Adrenal gland (tissue), 5 donors: ENCODE measurements at regions not wholly inside any gene's neighbourhood (a gene's known extent, or its start where the extent isn't known, plus 50 kb on each side); places are given as distances from the start of the nearest gene placed in this dataset.

ENCODE experiments used
- CTCF ChIP-seq, 6 experiments: fragments of 450-650 bp in 4 of 6; fragments of 200-600 bp in 2 of 6; sonication (generic) in 1 of 6; IDR thresholded peaks; 1 replicate in 5 of 6; 2 replicates in 1 of 6; pipeline versions ENCODE4 v1.5.1 to v1.8.0; 2016 to 2021; ENCODE audit warnings: antibody characterized with exemption in 6 of 6, mild to moderate bottlenecking in 2 of 6, moderate library complexity in 1 of 6
- POLR2A ChIP-seq, 2 donors: fragments of 450-650 bp; IDR thresholded peaks; one replicate each; pipeline ENCODE4 v1.6.1; 2017; ENCODE audit warnings: antibody characterized with exemption in 2 of 2, mild to moderate bottlenecking in 2 of 2, moderate library complexity in 1 of 2
- donor health status: DM: no; HTN: no; CAD: no.

GRCh38 chr2:150162241-150162942 lies 325.1 kb downstream of the RND3 start:
- TF ChIP-seq CTCF (IDR thresholded peaks at IDR 0.05), result no peak
- no peak for TF ChIP-seq POLR2A (IDR thresholded peaks at IDR 0.05)
